ENCODE measurements at regions not wholly inside any gene's neighbourhood (a gene's known extent, or its start where the extent isn't known, plus 50 kb on each side); places are given as distances from the start of the nearest gene placed in this dataset.

GRCh38 chr12:114616081-114616480 is 67.9 kb downstream of the TBX3 start:
- TF ChIP-seq CTCF (IDR thresholded peaks at IDR 0.05) = no peak
- Histone ChIP-seq H3K4me3 (no peak overlapping the region), H3K27me3 (no peaks in the 10 kb centered on the region), H3K27ac (no peak overlapping the region), H3K4me1 (no peaks in the 10 kb centered on the region), H3K9me3 (no peaks in the 10 kb centered on the region), H3K36me3 (no peaks in the 10 kb centered on the region)
- no peak for DNase-seq
- intact Hi-C loops (cut with DNase I) = no loop called here
- no peak for ATAC-seq

- H3K27ac ChIP-seq = no peak overlapping the region
- ATAC-seq = no peak
- no peaks in the 10 kb centered on the region for H3K27me3 ChIP-seq
- H3K9me3 ChIP-seq = no peaks in the 10 kb centered on the region
- no peak overlapping the region for H3K4me3 ChIP-seq
- DNase-seq = no peak
- no peak for TF ChIP-seq CTCF (IDR thresholded peaks at IDR 0.05)
- H3K36me3 ChIP-seq = no peaks in the 10 kb centered on the region
- H3K4me1 ChIP-seq = no peaks in the 10 kb centered on the region
- intact Hi-C loops (cut with DNase I) = no loop called here
Measured at GRCh38 chr12:114614040-114614439, 69.9 kb downstream of the TBX3 start.

- Histone ChIP-seq H3K36me3 (no peaks in the 10 kb centered on the region), H3K9me3 (no peaks in the 10 kb centered on the region), H3K4me1 (no peaks in the 10 kb centered on the region), H3K4me3 (no peak overlapping the region), H3K27ac (no peak overlapping the region), H3K27me3 (no peaks in the 10 kb centered on the region)
- TF ChIP-seq CTCF (IDR thresholded peaks at IDR 0.05) = no peak
- intact Hi-C loops (cut with DNase I) = no loop called here
- DNase-seq (no peak), ATAC-seq (no peak)
Measured at GRCh38 chr12:114612062-114612461, 71.9 kb downstream of the TBX3 start.

GRCh38 chr12:114611145-114612018 is 72.6 kb downstream of the TBX3 start:
- Histone ChIP-seq H3K4me1 (no peaks in the 10 kb centered on the region), H3K27ac (no peak overlapping the region), H3K27me3 (no peaks in the 10 kb centered on the region), H3K9me3 (no peaks in the 10 kb centered on the region), H3K4me3 (no peak overlapping the region), H3K36me3 (no peaks in the 10 kb centered on the region)
- intact Hi-C loops (cut with DNase I) = no loop called here
- no peak for TF ChIP-seq CTCF (IDR thresholded peaks at IDR 0.05)
- no peak for DNase-seq
- no peak for ATAC-seq

- no peak overlapping the region for H3K27ac ChIP-seq
- no peaks in the 10 kb centered on the region for H3K27me3 ChIP-seq
- no peaks in the 10 kb centered on the region for H3K36me3 ChIP-seq
- H3K4me3 ChIP-seq = no peak overlapping the region
- ATAC-seq (no peak), DNase-seq (no peak)
- TF ChIP-seq CTCF (IDR thresholded peaks at IDR 0.05) = no peak
- intact Hi-C loops (cut with DNase I) = no loop called here
- H3K9me3 ChIP-seq = no peaks in the 10 kb centered on the region
- H3K4me1 ChIP-seq = no peaks in the 10 kb centered on the region
Measured at GRCh38 chr12:114608509-114608908, 75.5 kb downstream of the TBX3 start.

All from upper lobe of right lung (tissue), 1 donor.